HepG2 (cell line): ENCODE measurements at regions not wholly inside any gene's neighbourhood (a gene's known extent, or its start where the extent isn't known, plus 50 kb on each side); places are given as distances from the start of the nearest gene placed in this dataset.

ENCODE experiments used
- ATAC-seq: fragments of 200-7000 bp; cut with Tn5 transposase; 3 replicates; pipeline ENCODE4 v1.9.1; 2020; ENCODE audit warnings: mild to moderate bottlenecking, moderate library complexity
- BruUV-seq: library from RNA; stranded (reverse); fragments of 400-500 nt; replicated peaks from 2 replicates; lab custom pipeline; 2021; lab: Mats Ljungman, UMichigan
- CTCF ChIA-PET: fragments of 300-600 bp; formaldehyde crosslinking; extraction: SDS; loops from one replicate; lab custom pipeline; 2021; ENCODE audit warnings: low total read pairs, inconsistent platforms, low intra/inter-chr PET ratio; lab: Yijun Ruan, JAX
- POLR2A ChIA-PET: fragments of 350-600 bp; sonication (Branson Sonifier 250); formaldehyde crosslinking; loops from one replicate; lab custom pipeline; 2020; ENCODE audit warnings: antibody characterized with exemption, inconsistent platforms; lab: Yijun Ruan, JAX
- DNase-seq: peaks from one replicate; pipeline ENCODE4 v3.0.0-alpha.2; 2015; ENCODE audit warnings: low spot score
- FAIRE-seq: peaks from 3 replicates; lab custom pipeline; 2011; peaks lifted over from hg19 to GRCh38; lab: Jason Lieb, UNC
- H2AFZ ChIP-seq: one replicate; pipeline ENCODE4 v1.6.1; 2011; ENCODE audit warnings: low read length, inconsistent platforms
- H3K27ac ChIP-seq: fragments of 300-600 bp; 3 replicates; pipeline ENCODE4 v1.8.0; 2011; ENCODE audit warnings: mixed run types, mild to moderate bottlenecking, mixed read lengths, low read length, inconsistent platforms; ENCODE audit not compliant: insufficient read depth; ENCODE audit errors: extremely low read length
- H3K27me3 ChIP-seq, 2 experiments: fragments of 200-600 bp in 1 of 2; 2 replicates in 1 of 2; 3 replicates in 1 of 2; pipeline versions ENCODE4 v1.6.0 to v1.8.0; 2011; ENCODE audit warnings: low read length in 2 of 2, mild to moderate bottlenecking in 2 of 2, moderate library complexity in 2 of 2, inconsistent platforms in 1 of 2; ENCODE audit not compliant: insufficient read depth in 2 of 2, control insufficient read depth in 1 of 2
- H3K36me3 ChIP-seq, 2 experiments: fragments of 200-600 bp in 1 of 2; replicated peaks in 1 of 2; 2 replicates in 1 of 2; 3 replicates in 1 of 2; pipeline versions ENCODE4 v1.5.1 to v1.8.0; 2011; ENCODE audit warnings: low read length in 2 of 2, inconsistent platforms in 1 of 2; ENCODE audit not compliant: insufficient read depth in 2 of 2, control insufficient read depth in 1 of 2
- H3K4me1 ChIP-seq: 2 replicates; pipeline ENCODE4 v1.5.1; 2012; ENCODE audit warnings: low read length, inconsistent platforms; ENCODE audit not compliant: insufficient read depth
- H3K4me2 ChIP-seq: 2 replicates; pipeline ENCODE4 v1.6.0; 2011; ENCODE audit warnings: low read depth, low read length, inconsistent platforms
- H3K4me3 ChIP-seq, 3 experiments: fragments of 200-600 bp in 1 of 3; sonication (generic), shearing (Covaris generic) in 1 of 3; replicated peaks in 1 of 3; 2 replicates each; pipeline ENCODE4 v1.5.1; 2011 to 2016; ENCODE audit warnings: low read length in 3 of 3, inconsistent platforms in 2 of 3, low read depth in 2 of 3, mild to moderate bottlenecking in 2 of 3, control low read depth in 1 of 3, mixed read lengths in 1 of 3; ENCODE audit not compliant: insufficient read depth in 1 of 3
- H3K79me2 ChIP-seq: one replicate; pipeline ENCODE4 v1.6.1; 2011; ENCODE audit warnings: low read length, inconsistent platforms; ENCODE audit not compliant: insufficient read depth
- H3K9ac ChIP-seq: 2 replicates; pipeline ENCODE4 v1.6.0; 2011; ENCODE audit warnings: mild to moderate bottlenecking, low read depth, low read length, inconsistent platforms; ENCODE audit not compliant: insufficient read depth
- H3K9me3 ChIP-seq: 2 replicates; pipeline ENCODE4 v1.5.1; 2012; ENCODE audit warnings: mild to moderate bottlenecking, low read length
- H4K20me1 ChIP-seq: 2 replicates; pipeline ENCODE4 v1.6.0; 2011; ENCODE audit warnings: inconsistent platforms, mild to moderate bottlenecking, low read length, moderate library complexity; ENCODE audit not compliant: insufficient read depth
- ELF4 ChIP-seq: sonication (generic); formaldehyde crosslinking; IDR thresholded peaks from 2 replicates; pipeline ENCODE4 v1.5.0; 2020; ENCODE audit warnings: missing genetic modification reagents, mild to moderate bottlenecking, moderate library complexity, borderline replicate concordance
- FOXK1 ChIP-seq: sonication (generic); formaldehyde crosslinking; IDR thresholded peaks from 2 replicates; pipeline ENCODE4 v1.4.0; 2020; ENCODE audit warnings: low read depth, missing genetic modification reagents, borderline replicate concordance
- GABPA ChIP-seq, 2 experiments: IDR thresholded peaks; 2 replicates each; pipeline ENCODE4 v1.6.1; 2011 to 2016; ENCODE audit warnings: low read depth in 2 of 2, low read length in 1 of 2, missing biosample characterization in 1 of 2, missing genetic modification characterization in 1 of 2
- GMEB2 ChIP-seq: IDR thresholded peaks from 2 replicates; pipeline ENCODE4 v1.6.1; 2016; ENCODE audit warnings: missing biosample characterization, missing genetic modification reagents, low read depth
- JUN ChIP-seq: sonication (generic); formaldehyde crosslinking; IDR thresholded peaks from 2 replicates; pipeline ENCODE4 v1.4.0; 2020; ENCODE audit warnings: mild to moderate bottlenecking, missing genetic modification reagents
- KLF16 ChIP-seq, 2 experiments: sonication (generic) in 1 of 2; formaldehyde crosslinking in 1 of 2; IDR thresholded peaks; 2 replicates each; pipeline versions ENCODE4 v1.6.1 to v1.8.0; 2016 to 2023; ENCODE audit warnings: missing genetic modification reagents in 2 of 2, missing compliant biosample characterization in 1 of 2
- KLF9 ChIP-seq: IDR thresholded peaks from 2 replicates; pipeline ENCODE4 v1.6.1; 2016; ENCODE audit warnings: low read depth
- MIXL1 ChIP-seq: IDR thresholded peaks from 2 replicates; pipeline ENCODE4 v1.6.1; 2016
- NCOA5 ChIP-seq: sonication (generic); formaldehyde crosslinking; IDR thresholded peaks from 2 replicates; pipeline ENCODE4 v1.4.0; 2020; ENCODE audit warnings: missing genetic modification reagents
- PITX1 ChIP-seq: sonication (generic); formaldehyde crosslinking; IDR thresholded peaks from 2 replicates; pipeline ENCODE4 v1.5.1; 2020; ENCODE audit warnings: mild to moderate bottlenecking, missing genetic modification reagents
- RXRB ChIP-seq: IDR thresholded peaks from 2 replicates; pipeline ENCODE4 v1.6.1; 2016; ENCODE audit warnings: borderline replicate concordance, missing genetic modification reagents, missing compliant biosample characterization
- TBX3 ChIP-seq: fragments of 450-650 bp; IDR thresholded peaks from 2 replicates; pipeline ENCODE4 v1.6.1; 2017; ENCODE audit warnings: antibody characterized with exemption, mild to moderate bottlenecking, inconsistent platforms, borderline replicate concordance
- ZBTB21 ChIP-seq: sonication (generic); formaldehyde crosslinking; IDR thresholded peaks from 2 replicates; pipeline ENCODE4 v1.4.0; 2020; ENCODE audit warnings: missing genetic modification reagents
- ZBTB38 ChIP-seq: sonication (generic); formaldehyde crosslinking; IDR thresholded peaks from 2 replicates; pipeline ENCODE4 v1.5.1; 2020; ENCODE audit warnings: mild to moderate bottlenecking, missing genetic modification reagents
- ZBTB49 ChIP-seq: sonication (generic); formaldehyde crosslinking; IDR thresholded peaks from 2 replicates; pipeline ENCODE4 v1.4.0; 2020; ENCODE audit warnings: missing genetic modification reagents, borderline replicate concordance
- ZEB1 ChIP-seq: IDR thresholded peaks from 2 replicates; pipeline ENCODE4 v1.6.1; 2012; ENCODE audit warnings: mild to moderate bottlenecking, low read depth, inconsistent platforms; ENCODE audit not compliant: insufficient replicate concordance
- ZNF737 ChIP-seq: sonication (generic); formaldehyde crosslinking; IDR thresholded peaks from 2 replicates; pipeline ENCODE4 v1.5.0; 2020; ENCODE audit warnings: missing genetic modification reagents, mild to moderate bottlenecking, borderline replicate concordance
- ZNF891 ChIP-seq: sonication (generic); formaldehyde crosslinking; IDR thresholded peaks from 2 replicates; pipeline ENCODE4 v1.5.0; 2020; ENCODE audit warnings: mild to moderate bottlenecking, missing genetic modification reagents
- WGBS: methylation state at CpG from one replicate; pipeline ENCODE4 v1.1.6; 2017; ENCODE audit warnings: low lambda C conversion rate; 5-methylcytosine and 5-hydroxymethylcytosine counted together
- in situ Hi-C: cut with HindIII; loops from 2 replicates; pipeline ENCODE4 v1.10.0; 2017; ENCODE audit warnings: low pct_unique_long_range_greater_than_20kb; ENCODE audit not compliant: extremely low pct_ligation_motif_present
- intact Hi-C: fragments of 100-400 bp; cut with micrococcal nuclease; formaldehyde crosslinking; loops from one replicate; pipeline ENCODE4 v1.10.0; 2022; ENCODE audit not compliant: unreplicated experiment

- POLR2A ChIA-PET, result no interaction called here
- in situ Hi-C loops, result no loop called here
These were observed 481.9 kb downstream of the ARL4A start for GRCh38 chr7:13169356-13169755.

More at GRCh38 chr7:13169356-13169755, 481.9 kb downstream of the ARL4A start:
- intact Hi-C loops, result no loop called here
- no peaks in the 10 kb centered on the region for H3K79me2 ChIP-seq
- no TSS peak for BruUV-seq
- H3K9me3 ChIP-seq, result no peaks in the 10 kb centered on the region; the same call in 1 of the 2 replicates
- H3K27ac ChIP-seq, result no peak overlapping the region
- WGBS, result 5% methylated on average over 3 of the region's 3 CpGs
- ATAC-seq (no peak), FAIRE-seq (no peak), DNase-seq (no peak)
- H3K4me2 ChIP-seq, result no peak overlapping the region
- H2AFZ ChIP-seq, result no peak overlapping the region
- CTCF ChIA-PET, result no interaction called here
- H3K36me3 ChIP-seq, result no peaks in the 10 kb centered on the region
- H3K4me1 ChIP-seq, result no peaks in the 10 kb centered on the region
- H3K9ac ChIP-seq, result no peak overlapping the region
- no peaks in the 10 kb centered on the region for H4K20me1 ChIP-seq
- no peak for TF ChIP-seq NCOA5 (CRISPR knock-in tag)
- TF ChIP-seq ZBTB21 (CRISPR knock-in tag), result no peak
- TF ChIP-seq ZNF891 (CRISPR knock-in tag), result no peak
- no peak for TF ChIP-seq MIXL1 (CRISPR knock-in tag)
- no peak for TF ChIP-seq PITX1 (CRISPR knock-in tag)
- no peak for TF ChIP-seq JUN (CRISPR knock-in tag)
- TF ChIP-seq ZBTB49 (CRISPR knock-in tag), result no peak
- no peak for TF ChIP-seq GABPA (IDR thresholded peaks at IDR 0.05; ENCODE audit: low read depth, low read length)
- TF ChIP-seq GABPA (CRISPR knock-in tag; IDR thresholded peaks at IDR 0.05; ENCODE audit: low read depth), result no peak
- TF ChIP-seq GMEB2 (CRISPR knock-in tag), result no peak
- no peak for TF ChIP-seq KLF9 (CRISPR knock-in tag)
- no peak for TF ChIP-seq KLF16 (CRISPR knock-in tag; IDR thresholded peaks at IDR 0.05)
- TF ChIP-seq FOXK1 (CRISPR knock-in tag), result no peak
- no peak for TF ChIP-seq ZEB1
- no peak for TF ChIP-seq TBX3
- TF ChIP-seq ZNF737 (CRISPR knock-in tag), result no peak
- TF ChIP-seq ZBTB38, result no peak
- no peak for TF ChIP-seq ELF4 (CRISPR knock-in tag)
- no peak for TF ChIP-seq RXRB (CRISPR knock-in tag)
- TF ChIP-seq, all 625 proteins: peak for 0
- H3K4me3 ChIP-seq, result no peak overlapping the region
- H3K27me3 ChIP-seq, result peaks cover 0 to 5% of the 10 kb centered on the region in 2 experiments; a peak in 1 of 5 replicates
